Suprapubic skin (tissue), 4 donors: ENCODE measurements at regions not wholly inside any gene's neighbourhood (a gene's known extent, or its start where the extent isn't known, plus 50 kb on each side); places are given as distances from the start of the nearest gene placed in this dataset.
A peak's percentile ranks its signal among the peaks of the same experiment; 100 is the strongest.

Experiments
- DNase-seq, 2 donors: peaks; one replicate each; pipeline ENCODE4 v3.0.0-alpha.2; 2019; ENCODE audit warnings: low spot score in 2 of 2
- H3K27ac ChIP-seq: fragments of 200-600 bp; sonication (generic); one replicate; pipeline ENCODE4 v1.5.1; 2019
- H3K27me3 ChIP-seq: fragments of 200-600 bp; sonication (generic); one replicate; pipeline ENCODE4 v1.5.1; 2019
- H3K36me3 ChIP-seq: fragments of 200-600 bp; sonication (generic); one replicate; pipeline ENCODE4 v1.5.1; 2019
- H3K4me1 ChIP-seq: fragments of 200-600 bp; sonication (generic); one replicate; pipeline ENCODE4 v1.5.1; 2019
- H3K4me3 ChIP-seq: fragments of 200-600 bp; sonication (generic); one replicate; pipeline ENCODE4 v1.5.1; 2019; ENCODE audit warnings: mild to moderate bottlenecking
- H3K9me3 ChIP-seq: fragments of 200-600 bp; sonication (generic); one replicate; pipeline ENCODE4 v1.5.1; 2019
- EP300 ChIP-seq: sonication (generic); formaldehyde crosslinking; IDR thresholded peaks from one replicate; pipeline ENCODE4 v1.6.1; 2017; ENCODE audit warnings: antibody characterized with exemption
- POLR2A ChIP-seq, 2 donors: fragments of 450-650 bp; IDR thresholded peaks; one replicate each; pipeline ENCODE4 v1.6.1; 2017; ENCODE audit warnings: antibody characterized with exemption in 2 of 2, mild to moderate bottlenecking in 2 of 2, moderate library complexity in 2 of 2
- POLR2AphosphoS5 ChIP-seq, 3 donors: sonication (generic); formaldehyde crosslinking; IDR thresholded peaks; one replicate each; pipeline ENCODE4 v1.6.1; 2017; ENCODE audit warnings: antibody characterized with exemption in 3 of 3
- WGBS: methylation state at CpG from one replicate; pipeline ENCODE4 v1.1.5; 2018; 5-methylcytosine and 5-hydroxymethylcytosine counted together
- TF ChIP-seq, protein P1 (sequence below), 2 donors: fragments of 200-600 bp in 1 of 2; fragments of 450-650 bp in 1 of 2; sonication (generic) in 1 of 2; IDR thresholded peaks; one replicate each; pipeline ENCODE4 v1.5.1; 2016 to 2019; ENCODE audit warnings: antibody characterized with exemption in 2 of 2, mild to moderate bottlenecking in 1 of 2, moderate library complexity in 1 of 2

DNA sequence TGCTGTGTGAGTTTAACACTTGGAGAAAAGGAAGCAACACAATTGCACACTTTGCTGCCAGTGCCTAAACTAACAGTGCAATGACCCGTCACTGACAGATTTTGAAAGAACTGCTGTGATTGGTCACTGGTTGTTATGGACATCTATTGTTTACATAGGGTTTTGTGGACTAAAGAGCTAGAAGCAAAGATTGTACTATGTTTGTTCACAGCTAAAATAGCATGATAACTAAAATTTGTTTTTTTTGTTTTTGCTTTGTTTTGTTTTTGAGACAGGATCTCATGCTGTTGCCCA, 112.4 kb upstream of the GOLGA8J start:
- no peaks in the 10 kb centered on the region for H3K36me3 ChIP-seq
- TF ChIP-seq, protein P1, sequence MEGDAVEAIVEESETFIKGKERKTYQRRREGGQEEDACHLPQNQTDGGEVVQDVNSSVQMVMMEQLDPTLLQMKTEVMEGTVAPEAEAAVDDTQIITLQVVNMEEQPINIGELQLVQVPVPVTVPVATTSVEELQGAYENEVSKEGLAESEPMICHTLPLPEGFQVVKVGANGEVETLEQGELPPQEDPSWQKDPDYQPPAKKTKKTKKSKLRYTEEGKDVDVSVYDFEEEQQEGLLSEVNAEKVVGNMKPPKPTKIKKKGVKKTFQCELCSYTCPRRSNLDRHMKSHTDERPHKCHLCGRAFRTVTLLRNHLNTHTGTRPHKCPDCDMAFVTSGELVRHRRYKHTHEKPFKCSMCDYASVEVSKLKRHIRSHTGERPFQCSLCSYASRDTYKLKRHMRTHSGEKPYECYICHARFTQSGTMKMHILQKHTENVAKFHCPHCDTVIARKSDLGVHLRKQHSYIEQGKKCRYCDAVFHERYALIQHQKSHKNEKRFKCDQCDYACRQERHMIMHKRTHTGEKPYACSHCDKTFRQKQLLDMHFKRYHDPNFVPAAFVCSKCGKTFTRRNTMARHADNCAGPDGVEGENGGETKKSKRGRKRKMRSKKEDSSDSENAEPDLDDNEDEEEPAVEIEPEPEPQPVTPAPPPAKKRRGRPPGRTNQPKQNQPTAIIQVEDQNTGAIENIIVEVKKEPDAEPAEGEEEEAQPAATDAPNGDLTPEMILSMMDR (IDR thresholded peaks at IDR 0.05), result no peak
- TF ChIP-seq POLR2A (IDR thresholded peaks at IDR 0.05) (no peak), POLR2AphosphoS5 (IDR thresholded peaks at IDR 0.05) (no peak), EP300 (no peak)
- H3K4me3 ChIP-seq, result no peak overlapping the region
- peaks cover 46% of the 10 kb centered on the region for H3K27me3 ChIP-seq
- DNase-seq, result no peak
- 50% methylated on average over 1 of the region's 1 CpG for WGBS
- no peak overlapping the region for H3K27ac ChIP-seq
- H3K4me1 ChIP-seq, result peaks cover 6% of the 10 kb centered on the region
- peaks cover 3% of the 10 kb centered on the region for H3K9me3 ChIP-seq

DNA sequence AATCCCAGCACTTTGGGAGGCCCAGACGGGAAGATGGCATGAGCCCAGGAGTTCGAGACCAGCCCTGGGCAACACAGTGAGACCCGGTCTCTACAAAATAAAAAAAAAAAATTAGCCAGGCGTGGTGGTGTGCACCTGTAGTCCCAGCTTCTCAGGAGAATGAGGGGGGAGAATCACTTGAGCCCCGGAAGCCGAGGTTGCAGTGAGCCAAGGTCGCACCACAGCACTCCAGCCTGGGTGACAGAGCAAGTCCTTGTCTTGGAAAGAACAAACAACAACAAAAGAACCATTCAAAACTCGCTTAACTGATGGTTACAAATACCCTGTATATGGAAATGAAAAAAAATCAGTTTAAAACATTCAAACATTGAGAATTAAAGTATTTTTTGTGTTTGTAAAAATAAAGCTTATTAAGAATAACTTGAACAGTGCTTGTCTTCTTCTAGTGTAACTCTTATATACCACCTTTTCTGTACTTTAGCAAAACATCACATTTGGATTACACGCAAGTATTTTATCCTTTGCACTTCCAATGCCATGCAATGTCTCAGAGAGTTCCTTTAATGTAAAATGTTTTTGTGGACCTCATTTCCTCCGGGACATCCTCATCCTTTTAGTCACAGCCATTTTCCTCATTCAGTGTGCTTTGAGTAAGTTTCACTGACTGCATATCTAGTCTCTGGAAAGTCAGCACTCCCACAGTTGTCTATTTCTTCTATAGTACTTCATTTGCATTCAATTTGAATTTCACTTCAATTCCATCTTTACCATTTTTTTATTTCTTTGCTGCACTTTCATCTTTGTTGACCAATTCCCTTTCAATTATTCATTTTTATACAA, 113.0 kb upstream of the GOLGA8J start:
- Histone ChIP-seq H3K9me3 (peaks cover 3% of the 10 kb centered on the region), H3K27ac (no peak overlapping the region), H3K27me3 (peaks cover 48% of the 10 kb centered on the region), H3K4me1 (peaks cover 6% of the 10 kb centered on the region), H3K4me3 (no peak overlapping the region), H3K36me3 (no peaks in the 10 kb centered on the region)
- TF ChIP-seq EP300 (no peak), POLR2A (IDR thresholded peaks at IDR 0.05) (no peak), POLR2AphosphoS5 (IDR thresholded peaks at IDR 0.05) (no peak)
- TF ChIP-seq, protein P1 (IDR thresholded peaks at IDR 0.05), result no peak
- 88% methylated on average over 10 of the region's 10 CpGs for WGBS
- DNase-seq, result no peak

DNA sequence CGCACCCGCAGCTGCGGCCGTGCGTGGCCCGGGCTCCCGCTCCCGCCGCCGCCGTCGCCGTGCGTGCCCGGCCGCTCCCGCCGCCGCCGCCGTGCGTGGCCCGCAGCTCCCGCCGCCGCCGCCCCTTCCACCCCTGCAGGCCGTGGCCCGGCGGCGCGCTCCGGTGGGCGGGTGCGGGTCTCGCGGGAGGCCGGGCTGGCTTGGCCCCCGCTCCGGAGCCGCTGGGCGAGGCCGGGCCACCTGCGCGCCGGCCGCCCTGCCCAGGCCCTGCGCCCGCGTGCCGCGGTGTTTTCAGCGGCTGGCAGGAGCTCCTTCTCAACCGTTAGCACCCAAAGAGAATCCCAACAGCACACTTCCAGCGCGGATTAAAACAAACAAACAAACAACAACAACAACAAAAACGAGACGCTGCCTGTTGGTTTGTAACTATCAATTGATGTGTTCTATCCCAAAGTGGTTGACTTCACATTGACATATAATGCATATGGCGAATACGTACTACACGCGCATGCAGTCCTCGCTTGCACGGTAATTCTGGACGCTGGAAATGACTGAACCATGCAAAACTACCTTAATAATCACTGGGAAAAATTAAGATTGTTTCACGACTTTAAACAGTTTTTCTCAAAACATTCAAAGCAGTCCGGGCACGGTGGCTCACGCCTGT, 113.7 kb upstream of the GOLGA8J start:
- 46% methylated on average over 26 of the region's 69 CpGs for WGBS

DNA sequence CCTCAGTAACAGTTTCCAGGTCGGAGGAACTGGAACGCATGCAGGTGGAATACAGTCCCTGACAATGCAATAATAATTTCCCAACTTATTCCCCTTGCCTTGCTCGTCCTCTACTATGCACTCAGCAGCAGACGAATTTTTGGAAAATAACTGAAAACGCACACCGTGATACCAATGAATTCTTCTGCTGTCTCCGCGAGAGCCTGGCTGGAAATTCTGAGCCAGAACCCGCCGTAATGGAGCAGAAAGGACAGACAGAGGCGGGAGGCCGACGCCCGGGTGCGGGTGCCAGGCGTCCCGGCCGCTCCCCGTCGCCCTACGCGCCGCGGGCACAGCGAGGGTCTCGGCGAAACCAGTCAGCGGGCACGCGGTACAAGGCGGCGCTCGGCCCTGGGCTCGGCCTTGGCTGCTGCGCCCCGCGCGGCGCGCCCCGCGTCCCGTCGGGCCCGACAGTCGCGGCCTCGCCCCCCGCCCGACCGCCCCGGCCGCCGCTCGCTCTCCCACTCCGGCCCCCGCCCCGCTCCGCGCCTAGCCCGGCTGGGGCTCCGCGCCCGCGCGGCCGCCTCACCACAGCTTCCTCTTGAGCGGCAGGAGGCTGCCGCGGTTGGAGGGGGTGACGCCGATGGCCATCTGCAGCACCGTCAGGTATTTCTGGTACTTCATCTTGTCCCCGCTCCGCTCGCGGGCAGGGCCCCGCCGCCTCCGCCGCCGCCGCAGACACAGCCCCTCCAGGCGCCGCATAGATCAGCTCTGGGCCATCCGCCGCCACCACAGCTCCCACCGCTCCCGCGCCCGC, 114.5 kb upstream of the GOLGA8J start:
- Histone ChIP-seq H3K27ac (no peak overlapping the region), H3K36me3 (no peaks in the 10 kb centered on the region)

More for the DNA sequence above, 113.7 kb upstream of the GOLGA8J start:
- Histone ChIP-seq H3K4me3 (peak overlapping the region; percentile 44), H3K9me3 (peaks cover 3% of the 10 kb centered on the region), H3K27me3 (peaks cover 53% of the 10 kb centered on the region), H3K36me3 (no peaks in the 10 kb centered on the region), H3K27ac (no peak overlapping the region), H3K4me1 (peaks cover 6% of the 10 kb centered on the region)
- TF ChIP-seq POLR2A (IDR thresholded peaks at IDR 0.05), result no peak
- no peak for DNase-seq

DNA sequence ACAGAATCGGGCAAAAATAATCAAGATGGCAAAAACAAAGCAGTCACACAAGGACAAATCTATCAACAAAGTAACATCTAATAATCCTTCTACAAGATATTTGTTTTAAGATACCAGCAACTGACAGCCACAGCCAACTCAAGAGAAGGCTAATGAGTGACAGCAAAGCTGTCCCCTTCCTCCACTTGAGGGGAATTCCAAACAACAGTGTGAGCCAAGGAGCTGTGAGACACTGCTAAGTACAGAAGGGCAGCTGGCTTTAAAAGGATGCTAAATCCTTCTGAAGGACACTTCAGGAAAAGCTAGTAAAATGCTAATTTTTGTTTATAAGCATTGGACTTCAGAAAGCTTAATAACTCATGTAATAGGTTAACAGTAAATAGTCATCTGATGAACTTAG, 120.3 kb upstream of the GOLGA8J start:
- 83% methylated on average over 1 of the region's 1 CpG for WGBS
- H3K36me3 ChIP-seq, result no peaks in the 10 kb centered on the region
- H3K9me3 ChIP-seq, result no peaks in the 10 kb centered on the region
- peaks cover 27% of the 10 kb centered on the region for H3K27me3 ChIP-seq
- TF ChIP-seq, protein P1 (IDR thresholded peaks at IDR 0.05), result no peak
- TF ChIP-seq POLR2AphosphoS5 (IDR thresholded peaks at IDR 0.05), result no peak
- TF ChIP-seq EP300, result no peak
- no peak for TF ChIP-seq POLR2A (IDR thresholded peaks at IDR 0.05)
- no peak for DNase-seq
- no peak overlapping the region for H3K27ac ChIP-seq
- H3K4me3 ChIP-seq, result no peak overlapping the region
- H3K4me1 ChIP-seq, result no peaks in the 10 kb centered on the region

More for the DNA sequence above, 114.5 kb upstream of the GOLGA8J start:
- DNase-seq, result no peak
- Histone ChIP-seq H3K4me3 (peak overlapping the region; percentile 44), H3K27me3 (peaks cover 53% of the 10 kb centered on the region), H3K9me3 (peaks cover 3% of the 10 kb centered on the region), H3K4me1 (peaks cover 6% of the 10 kb centered on the region)
- TF ChIP-seq, protein P1 (IDR thresholded peaks at IDR 0.05), result no peak
- TF ChIP-seq POLR2A (IDR thresholded peaks at IDR 0.05) (no peak), EP300 (no peak), POLR2AphosphoS5 (IDR thresholded peaks at IDR 0.05) (no peak)
- 16% methylated on average over 13 of the region's 91 CpGs for WGBS
